ENCODE measurements at regions not wholly inside any gene's neighbourhood (a gene's known extent, or its start where the extent isn't known, plus 50 kb on each side); places are given as distances from the start of the nearest gene placed in this dataset.

- no peak for ATAC-seq
- in situ Hi-C loops (cut with HindIII; ENCODE audit: low pct_unique_long_range_greater_than_20kb, low sequenced_read_pairs) = no loop called here
- no peaks in the 10 kb centered on the region for H3K36me3 ChIP-seq (ENCODE audit: control insufficient read depth, insufficient read depth, low read length)
- no peaks in the 10 kb centered on the region for H3K9me3 ChIP-seq (ENCODE audit: control insufficient read depth, insufficient read depth, low read depth, low read length)
- no peak overlapping the region for H3K27ac ChIP-seq (ENCODE audit: low read length)
- no peak overlapping the region for H3K4me3 ChIP-seq (ENCODE audit: low read depth in 2 of 2, low read length in 2 of 2)
- no peaks in the 10 kb centered on the region for H3K27me3 ChIP-seq (ENCODE audit: control insufficient read depth, insufficient read depth, low read length)
- BruUV-seq (replicated peaks) = no TSS peak
- H3K4me1 ChIP-seq (ENCODE audit: control insufficient read depth, insufficient read depth, low read length) = no peaks in the 10 kb centered on the region
- no peak for DNase-seq (ENCODE audit: low read depth, low spot score)
- ChIA-PET CTCF (no interaction called here), POLR2A (interaction anchor here (0.5 kb wide), 1 partner anchor 354 kb away, joined by 5 read pairs; no protein-coding TSS in a partner anchor)
- TF ChIP-seq CTCF (IDR thresholded peaks at IDR 0.05) (no peak), TCF7L2 (IDR thresholded peaks at IDR 0.05; ENCODE audit: low read depth, low read length) (no peak), POLR2AphosphoS5 (IDR thresholded peaks at IDR 0.05; ENCODE audit: low read depth, low read length) (no peak), REST (IDR thresholded peaks at IDR 0.05; ENCODE audit: insufficient read depth in 1 of 2, low read depth in 2 of 2, low read length in 1 of 2) (no peak), SIN3A (IDR thresholded peaks at IDR 0.05; ENCODE audit: borderline replicate concordance, insufficient read depth, low read depth, low read length) (no peak)
- intact Hi-C loops (cut with micrococcal nuclease; ENCODE audit: unreplicated experiment) = no loop called here
Measured at GRCh38 chr2:12806549-12807242, 90.0 kb downstream of the TRIB2 start.

- ATAC-seq (no peak), DNase-seq (ENCODE audit: low read depth, low spot score) (no peak)
- Histone ChIP-seq H3K4me3 (ENCODE audit: low read depth in 2 of 2, low read length in 2 of 2) (no peak overlapping the region), H3K9me3 (ENCODE audit: control insufficient read depth, insufficient read depth, low read depth, low read length) (no peaks in the 10 kb centered on the region), H3K27me3 (ENCODE audit: control insufficient read depth, insufficient read depth, low read length) (no peaks in the 10 kb centered on the region), H3K27ac (ENCODE audit: low read length) (no peak overlapping the region), H3K4me1 (ENCODE audit: control insufficient read depth, insufficient read depth, low read length) (no peaks in the 10 kb centered on the region), H3K36me3 (ENCODE audit: control insufficient read depth, insufficient read depth, low read length) (no peaks in the 10 kb centered on the region)
- POLR2A ChIA-PET = no interaction called here
- intact Hi-C loops (cut with micrococcal nuclease; ENCODE audit: unreplicated experiment) (no loop called here), in situ Hi-C loops (cut with HindIII; ENCODE audit: low pct_unique_long_range_greater_than_20kb, low sequenced_read_pairs) (no loop called here)
- CTCF ChIA-PET = no interaction called here
- TF ChIP-seq REST (IDR thresholded peaks at IDR 0.05; ENCODE audit: insufficient read depth in 1 of 2, low read depth in 2 of 2, low read length in 1 of 2) = no peak
- no peak for TF ChIP-seq POLR2AphosphoS5 (IDR thresholded peaks at IDR 0.05; ENCODE audit: low read depth, low read length)
- no peak for TF ChIP-seq TCF7L2 (IDR thresholded peaks at IDR 0.05; ENCODE audit: low read depth, low read length)
- no peak for TF ChIP-seq SIN3A (IDR thresholded peaks at IDR 0.05; ENCODE audit: borderline replicate concordance, insufficient read depth, low read depth, low read length)
- BruUV-seq (replicated peaks) = no TSS peak
Measured at GRCh38 chr2:12807907-12808810, 91.4 kb downstream of the TRIB2 start.

Data from Panc1 (cell line).